NCI-H526 (cell line): ENCODE measurements at regions not wholly inside any gene's neighbourhood (a gene's known extent, or its start where the extent isn't known, plus 50 kb on each side); places are given as distances from the start of the nearest gene placed in this dataset.
"Not testable (repeated sequence)": the region's sequence is repeated elsewhere in the genome, so short reads cannot be mapped to it uniquely, and the experiment has no call there.

ENCODE experiments used
- DNase-seq, 2 experiments: peaks; one replicate each; lab custom pipeline; 2025; lab: John Stamatoyannopoulos, UW

DNA sequence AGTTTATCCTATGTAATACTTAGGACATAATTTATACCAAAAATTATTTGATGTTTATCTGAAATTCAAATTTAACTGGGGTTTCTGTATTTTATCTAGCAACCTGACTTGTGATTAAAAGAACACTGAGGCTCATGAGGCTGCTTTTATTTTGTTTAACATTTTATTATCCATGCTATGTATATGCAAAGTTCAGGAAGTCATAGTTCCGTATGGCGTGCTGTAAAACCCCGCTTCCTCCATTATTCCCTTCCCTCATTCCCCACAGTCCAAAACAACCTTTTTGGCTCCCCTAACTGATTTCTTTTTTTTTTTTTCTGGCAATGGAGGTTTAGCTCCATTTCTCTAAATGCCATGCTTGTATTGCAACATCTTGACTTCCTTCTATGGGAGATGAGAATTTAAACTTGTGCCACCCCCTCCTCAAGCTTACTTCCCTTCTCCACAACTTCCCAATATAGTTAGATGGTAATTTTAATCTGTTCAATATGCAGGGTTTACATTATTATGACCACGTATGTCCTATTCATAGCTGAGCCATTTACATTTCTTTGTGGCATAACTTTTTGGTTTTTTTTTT is 138.0 kb upstream of the DNAH14 start:
- no peak for DNase-seq

- no peak for DNase-seq
Observed at GRCh38 chr1:224795591-224795990, 133.9 kb upstream of the DNAH14 start.

DNA sequence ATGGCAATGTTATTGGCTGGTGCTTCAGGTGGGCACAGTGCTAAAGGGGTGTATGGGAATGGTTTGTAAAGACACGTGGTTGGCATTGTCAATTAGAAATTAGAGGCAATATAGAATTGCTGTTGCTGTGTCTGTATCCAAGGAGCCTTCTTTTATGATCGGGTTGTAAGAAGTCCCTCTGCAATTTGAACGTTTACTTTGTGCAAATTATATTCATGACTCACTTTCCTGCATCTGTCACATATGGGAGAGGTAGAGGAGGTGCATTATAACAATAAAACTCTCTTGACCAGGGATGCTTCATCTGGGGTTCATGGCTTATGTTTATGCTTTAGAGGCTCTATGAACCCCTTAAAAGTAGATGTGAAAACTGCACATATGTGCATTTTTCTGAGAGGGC is 130.4 kb upstream of the DNAH14 start:
- DNase-seq, result no peak

DNA sequence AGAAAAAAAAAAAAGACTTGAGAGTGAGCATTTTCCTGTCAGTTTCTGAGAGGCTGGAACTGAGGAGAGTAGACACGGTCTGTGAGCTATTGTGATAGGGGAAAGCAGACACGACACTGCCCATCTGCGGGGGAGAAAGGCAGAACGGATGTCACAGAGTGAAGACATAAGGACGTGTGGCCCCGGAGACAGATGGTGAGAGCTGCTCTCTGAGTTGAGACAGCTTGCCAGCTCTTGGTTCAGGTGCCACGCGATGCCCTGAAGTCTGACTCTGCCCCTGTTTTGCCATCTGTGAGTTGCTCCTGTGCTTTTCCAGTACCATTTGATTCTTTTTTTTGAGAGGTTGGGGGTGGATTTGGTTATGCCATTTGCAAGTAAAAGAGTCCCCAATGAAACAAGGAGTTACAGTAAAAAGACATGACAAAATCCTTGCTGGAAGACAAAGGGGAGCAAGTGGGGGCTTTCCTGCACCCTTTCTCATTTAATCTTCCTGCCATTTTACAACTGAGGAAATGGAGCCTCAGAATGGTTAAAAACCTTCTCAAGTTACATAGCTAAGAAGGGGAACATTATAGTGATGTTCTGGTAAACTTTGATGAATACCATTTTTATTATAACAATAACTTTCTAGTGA is 128.9 kb upstream of the DNAH14 start:
- no peak for DNase-seq

- DNase-seq, result no peak
Observed at GRCh38 chr1:224801844-224802490, 127.5 kb upstream of the DNAH14 start.

- DNase-seq, result no peak
Observed at GRCh38 chr1:224802617-224803016, 126.9 kb upstream of the DNAH14 start.

GRCh38 chr1:224804220-224804619 is 125.3 kb upstream of the DNAH14 start:
- DNase-seq, result no peak

DNA sequence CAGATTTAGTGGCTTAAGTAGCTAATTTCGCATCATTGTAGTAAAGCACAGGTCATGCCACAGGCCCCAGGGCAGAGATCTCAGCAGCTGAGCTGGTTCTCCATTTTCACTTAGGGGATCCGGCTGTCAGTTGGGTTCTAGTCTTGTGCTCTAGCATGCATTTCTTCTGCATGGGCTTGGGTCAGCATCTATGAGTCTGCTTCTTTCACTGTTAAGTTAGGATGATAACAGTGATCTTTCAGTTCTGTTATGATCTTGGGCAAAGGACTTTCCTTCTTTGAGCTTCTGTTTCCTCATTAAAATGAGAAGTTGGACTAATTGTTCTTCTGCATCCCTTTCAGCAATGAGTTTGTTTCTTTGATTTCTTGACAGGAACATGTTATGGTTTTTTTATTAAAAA is 123.6 kb upstream of the DNAH14 start:
- no peak for DNase-seq

DNA sequence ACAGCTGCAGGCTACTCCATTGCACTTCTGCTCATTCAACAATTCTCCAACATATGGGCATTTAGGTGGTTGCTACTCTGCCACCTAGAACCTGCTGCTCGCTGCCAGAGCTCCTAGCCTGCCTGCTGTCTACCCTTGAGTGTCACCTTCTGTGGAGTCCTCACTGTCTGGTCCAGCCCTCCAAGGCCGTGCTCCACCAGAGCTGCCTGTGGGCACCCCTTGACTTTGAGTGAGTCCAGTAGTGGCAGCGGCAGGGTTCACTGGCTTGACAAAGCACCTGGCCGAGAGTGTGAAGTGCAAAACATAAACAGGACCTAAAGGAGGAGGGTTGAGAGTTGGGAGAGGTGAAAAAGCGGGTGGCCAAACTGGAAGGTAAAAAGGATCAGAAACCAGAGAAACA is 120.3 kb upstream of the DNAH14 start:
- DNase-seq, result no peak

DNA sequence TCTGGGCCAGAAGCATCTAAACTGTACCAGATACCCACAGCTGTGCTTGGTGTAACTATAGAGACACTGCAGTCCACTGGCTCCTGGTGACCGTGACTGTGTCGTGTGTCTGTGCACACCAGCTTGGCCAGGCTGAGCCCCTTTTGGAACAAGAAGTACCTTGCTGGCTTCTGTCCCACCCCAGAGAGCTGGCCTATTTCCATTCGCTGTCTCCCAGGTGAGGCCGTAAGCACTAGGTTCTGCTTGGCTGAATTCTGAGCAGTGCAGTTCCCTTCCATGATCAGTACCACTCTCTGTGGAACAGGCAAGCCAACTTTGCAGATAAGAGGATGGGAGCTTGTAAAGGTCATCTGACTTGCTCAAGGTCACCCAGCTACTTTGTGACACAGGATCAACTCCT is 119.9 kb upstream of the DNAH14 start:
- DNase-seq, result no peak

GRCh38 chr1:224811564-224811963 is 117.9 kb upstream of the DNAH14 start:
- no peak for DNase-seq

DNA sequence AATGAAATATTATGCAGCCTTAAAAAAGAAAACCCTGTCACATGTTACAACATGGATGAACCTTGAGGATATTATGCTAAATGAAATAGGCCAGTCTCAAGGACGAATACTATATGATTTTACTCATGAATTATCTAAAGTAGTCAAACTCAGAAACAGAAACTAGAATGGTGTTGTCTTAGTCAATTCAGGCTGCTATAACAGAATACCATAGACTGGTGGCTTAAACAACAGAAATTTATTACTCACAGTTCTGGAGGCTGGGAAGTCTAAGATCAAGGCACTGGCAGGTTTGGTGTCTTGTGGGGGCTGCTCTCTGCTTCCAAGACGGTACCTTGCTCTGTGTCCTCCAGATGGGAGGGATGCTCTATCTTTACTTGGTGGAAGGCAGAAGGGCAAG is 113.8 kb upstream of the DNAH14 start:
- no peak for DNase-seq

- DNase-seq, result no peak
Observed at GRCh38 chr1:224816062-224816461, 113.4 kb upstream of the DNAH14 start.

DNA sequence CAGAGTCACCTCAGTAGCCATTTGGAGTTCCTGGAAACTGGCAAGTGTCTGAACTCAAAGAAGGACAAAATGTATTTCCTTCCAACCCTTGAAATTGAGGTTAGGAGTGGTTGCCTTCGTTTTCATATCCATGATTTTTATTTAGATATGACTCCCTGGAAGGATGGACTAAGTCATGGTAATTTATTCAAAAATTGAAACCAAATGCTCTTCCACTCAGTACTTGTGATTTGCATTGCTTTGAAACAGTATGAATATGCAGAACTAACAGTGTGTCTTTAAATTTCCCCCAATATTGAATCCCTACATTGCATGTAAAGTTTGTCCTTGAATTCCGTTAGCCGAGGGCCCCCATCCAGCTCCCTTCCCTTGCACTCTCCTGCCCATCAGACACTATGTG is 112.1 kb upstream of the DNAH14 start:
- DNase-seq, result no peak

DNA sequence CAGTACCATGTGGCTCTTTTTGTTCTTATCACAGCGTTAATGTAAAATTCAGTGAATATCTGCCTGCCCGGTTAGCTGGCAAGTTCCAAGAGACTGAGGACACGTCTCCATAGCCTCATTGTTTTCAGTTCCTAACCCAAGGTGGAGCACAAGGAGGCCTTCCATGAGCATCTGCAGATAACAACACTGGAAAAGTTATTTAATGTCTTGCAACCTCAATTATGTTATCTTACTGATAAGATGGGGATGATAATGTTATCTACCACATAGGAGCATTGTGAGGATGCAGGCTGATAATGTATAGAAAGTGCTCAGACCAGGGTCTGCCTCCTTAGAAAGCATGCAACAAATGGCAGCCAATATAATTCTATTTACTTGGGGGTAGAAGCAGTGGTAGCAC is 109.6 kb upstream of the DNAH14 start:
- no peak for DNase-seq

DNA sequence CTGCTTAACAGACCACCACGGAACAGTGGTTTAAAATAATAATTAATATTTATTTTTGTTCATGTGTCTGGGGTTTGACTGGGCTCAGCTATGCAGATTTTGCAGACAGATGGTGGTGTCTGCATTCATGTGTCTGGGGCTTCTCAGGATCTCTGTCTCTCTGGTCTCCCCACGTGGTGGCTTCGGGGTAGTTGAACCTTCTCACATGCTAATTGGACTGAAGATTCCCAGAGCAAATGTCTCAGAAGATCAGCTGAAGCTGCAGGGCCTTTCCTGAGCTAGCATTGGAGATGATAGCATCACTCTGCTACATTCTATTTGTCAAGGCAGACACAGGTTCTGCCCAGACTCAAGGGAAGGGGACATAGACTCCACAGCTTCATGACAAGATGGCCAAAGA is 109.1 kb upstream of the DNAH14 start:
- DNase-seq, result no peak

- not testable (repeated sequence) for DNase-seq
Observed at GRCh38 chr1:224821751-224822150, 107.7 kb upstream of the DNAH14 start.

DNA sequence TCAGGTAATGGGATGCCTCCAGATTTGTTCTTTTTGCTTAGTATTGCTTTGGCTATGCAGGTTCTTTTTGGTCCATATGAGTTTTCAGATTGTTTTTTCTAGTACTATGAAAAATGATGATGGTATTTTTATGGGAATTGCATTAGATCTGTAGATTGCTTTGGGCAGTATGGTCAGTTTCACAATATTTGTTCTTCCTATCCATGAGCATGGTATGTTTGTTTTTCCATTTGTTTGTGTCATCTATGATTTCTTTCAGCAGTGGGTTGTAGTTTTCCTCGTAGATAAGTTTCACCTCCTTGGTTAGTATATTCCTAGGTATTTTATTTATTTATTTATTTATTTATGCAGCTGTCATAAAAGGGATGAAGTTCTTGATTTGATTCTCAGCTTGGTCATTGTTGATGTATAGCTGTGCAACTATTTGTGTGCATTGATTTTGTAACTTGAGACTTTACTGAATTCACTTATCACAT is 103.9 kb upstream of the DNAH14 start:
- DNase-seq, result no peak

DNA sequence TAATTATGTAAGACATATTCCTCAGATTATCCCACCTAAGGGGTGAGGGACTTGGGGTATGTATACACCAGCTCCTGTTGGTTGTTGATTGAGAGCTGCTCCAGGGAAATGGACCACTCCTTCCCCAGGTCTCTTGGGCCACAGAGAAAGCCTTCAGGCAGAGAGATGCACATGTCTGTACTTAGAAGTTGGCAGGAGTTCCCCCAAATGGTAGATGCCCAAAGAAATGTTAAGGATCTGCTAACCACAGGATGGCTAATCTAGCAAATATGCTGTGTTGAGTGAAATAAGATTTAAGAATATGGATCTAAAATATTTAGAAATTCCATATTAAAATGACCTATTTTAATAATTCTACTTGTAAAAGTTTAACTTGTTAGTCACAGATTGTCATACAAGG is 100.8 kb upstream of the DNAH14 start:
- no peak for DNase-seq

- DNase-seq, result no peak
Observed at GRCh38 chr1:224831501-224831900, 98.0 kb upstream of the DNAH14 start.

GRCh38 chr1:224839648-224840300 is 89.7 kb upstream of the DNAH14 start:
- not testable (repeated sequence) for DNase-seq

DNA sequence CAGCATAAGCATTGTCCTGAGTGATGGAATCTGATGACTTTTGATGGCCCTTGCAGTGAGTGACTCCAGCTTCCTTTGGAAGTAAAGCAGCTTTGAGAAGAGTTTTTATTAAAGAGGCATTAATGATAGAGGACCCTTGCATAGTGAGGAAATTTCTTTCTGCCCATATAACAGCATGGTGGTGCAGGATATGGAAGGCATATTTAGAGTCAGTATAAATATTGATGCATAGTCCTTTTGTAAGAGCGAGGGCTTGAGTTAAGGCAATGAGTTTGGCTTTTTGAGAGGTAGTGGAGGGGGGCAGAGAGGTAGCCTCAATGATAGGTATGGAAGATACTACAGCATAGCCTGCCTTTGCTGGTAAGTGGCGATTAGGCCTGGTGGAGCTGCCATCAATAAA is 87.7 kb upstream of the DNAH14 start:
- DNase-seq, result not testable (repeated sequence)
